Natural killer cell treated with Interleukin-12 subunit alpha and Interleukin-12 subunit beta and Interleukin-15 and Interleukin-18, amount 100 ng/mL, for 72 hours (primary cell): ENCODE measurements at regions not wholly inside any gene's neighbourhood (a gene's known extent, or its start where the extent isn't known, plus 50 kb on each side); places are given as distances from the start of the nearest gene placed in this dataset.

Source experiments
- ATAC-seq, 2 donors: fragments of 150-1000 bp; cut with Tn5 transposase in 1 of 2; sonication (Bioruptor Pico), chemical (Tn5 transposase) in 1 of 2; 2 replicates each; pipeline ENCODE4 v1.10.0; 2021
- DNase-seq: peaks from one replicate; pipeline ENCODE4 v3.0.0; 2022; ENCODE audit warnings: low spot score
- H3K27ac Mint-ChIP-seq, 2 donors: 1 replicate in 1 of 2; 2 replicates in 1 of 2; pipeline ENCODE4 v1.8.0; 2022; ENCODE audit warnings: mixed read lengths in 2 of 2, mild to moderate bottlenecking in 1 of 2, moderate library complexity in 1 of 2
- H3K27me3 Mint-ChIP-seq, 2 donors: 1 replicate in 1 of 2; 2 replicates in 1 of 2; pipeline ENCODE4 v1.8.0; 2022; ENCODE audit warnings: mixed read lengths in 2 of 2
- H3K36me3 Mint-ChIP-seq: one replicate; pipeline ENCODE4 v1.8.0; 2022; ENCODE audit warnings: mixed read lengths
- H3K4me1 Mint-ChIP-seq, 2 donors: 1 replicate in 1 of 2; 2 replicates in 1 of 2; pipeline ENCODE4 v1.8.0; 2022; ENCODE audit warnings: low read depth in 2 of 2, mixed read lengths in 2 of 2, mild to moderate bottlenecking in 1 of 2
- H3K4me3 Mint-ChIP-seq: one replicate; pipeline ENCODE4 v1.8.0; 2022; ENCODE audit warnings: mixed read lengths
- H3K9me3 Mint-ChIP-seq: 2 replicates; pipeline ENCODE4 v1.8.0; 2022; ENCODE audit warnings: mixed read lengths

GRCh38 chr2:198762441-198762840 is 695.3 kb downstream of the SATB2 start:
- Mint-ChIP-seq H3K4me1 (no peaks in the 10 kb centered on the region), H3K27ac (no peak overlapping the region), H3K27me3 (no peaks in the 10 kb centered on the region)

DNA sequence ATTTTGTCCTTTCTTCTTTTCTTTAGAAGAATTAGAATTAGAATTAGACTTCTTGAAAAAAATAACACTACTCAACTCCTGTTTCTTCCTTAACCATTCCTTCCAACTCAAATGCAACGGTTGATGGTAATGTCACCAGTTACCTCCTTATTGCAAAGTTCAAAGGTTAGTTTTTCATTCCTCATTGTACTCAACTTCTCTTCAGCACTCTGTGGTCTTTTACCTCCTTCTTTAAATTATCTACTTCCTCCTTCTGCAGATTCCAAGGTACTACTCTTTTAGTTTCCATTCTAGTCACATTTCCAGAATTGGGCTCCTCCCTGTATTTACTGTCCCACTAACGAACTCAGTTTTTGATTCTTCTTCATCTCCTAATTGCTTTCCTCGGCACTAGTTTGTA is 700.7 kb downstream of the SATB2 start:
- no peak for ATAC-seq
- H3K36me3 Mint-ChIP-seq = no peaks in the 10 kb centered on the region
- peaks cover 4% of the 10 kb centered on the region for H3K9me3 Mint-ChIP-seq
- H3K4me1 Mint-ChIP-seq = no peaks in the 10 kb centered on the region
- H3K4me3 Mint-ChIP-seq = no peak overlapping the region
- H3K27ac Mint-ChIP-seq = no peak overlapping the region
- no peaks in the 10 kb centered on the region for H3K27me3 Mint-ChIP-seq
- no peak for DNase-seq

More at GRCh38 chr2:198762441-198762840, 695.3 kb downstream of the SATB2 start:
- Mint-ChIP-seq H3K9me3 (no peaks in the 10 kb centered on the region), H3K4me3 (no peak overlapping the region), H3K36me3 (no peaks in the 10 kb centered on the region)
- ATAC-seq (no peak), DNase-seq (no peak)

- Mint-ChIP-seq H3K27ac (no peak overlapping the region), H3K4me1 (no peaks in the 10 kb centered on the region), H3K9me3 (peaks cover 4% of the 10 kb centered on the region), H3K36me3 (no peaks in the 10 kb centered on the region), H3K27me3 (no peaks in the 10 kb centered on the region), H3K4me3 (no peak overlapping the region)
- DNase-seq (no peak), ATAC-seq (no peak)
Measured at GRCh38 chr2:198756166-198756565, 701.6 kb downstream of the SATB2 start.

GRCh38 chr2:198753101-198753500 is 704.6 kb downstream of the SATB2 start:
- peaks cover 4% of the 10 kb centered on the region for H3K9me3 Mint-ChIP-seq
- H3K4me3 Mint-ChIP-seq = no peak overlapping the region
- DNase-seq (no peak), ATAC-seq (no peak)
- H3K27me3 Mint-ChIP-seq = no peaks in the 10 kb centered on the region
- no peaks in the 10 kb centered on the region for H3K4me1 Mint-ChIP-seq
- H3K27ac Mint-ChIP-seq = no peak overlapping the region
- H3K36me3 Mint-ChIP-seq = no peaks in the 10 kb centered on the region

GRCh38 chr2:198749364-198749763 is 708.4 kb downstream of the SATB2 start:
- DNase-seq = no peak
- no peaks in the 10 kb centered on the region for H3K36me3 Mint-ChIP-seq
- no peak overlapping the region for H3K27ac Mint-ChIP-seq
- H3K9me3 Mint-ChIP-seq = no peaks in the 10 kb centered on the region
- no peak for ATAC-seq
- no peaks in the 10 kb centered on the region for H3K4me1 Mint-ChIP-seq
- no peaks in the 10 kb centered on the region for H3K27me3 Mint-ChIP-seq
- no peak overlapping the region for H3K4me3 Mint-ChIP-seq

GRCh38 chr2:198731842-198732399 is 725.8 kb downstream of the SATB2 start:
- no peak overlapping the region for H3K4me3 Mint-ChIP-seq
- no peak for ATAC-seq
- H3K27ac Mint-ChIP-seq = no peak overlapping the region
- no peaks in the 10 kb centered on the region for H3K27me3 Mint-ChIP-seq
- no peaks in the 10 kb centered on the region for H3K36me3 Mint-ChIP-seq
- H3K9me3 Mint-ChIP-seq = peaks cover 16% of the 10 kb centered on the region
- DNase-seq = no peak
- no peaks in the 10 kb centered on the region for H3K4me1 Mint-ChIP-seq

DNA sequence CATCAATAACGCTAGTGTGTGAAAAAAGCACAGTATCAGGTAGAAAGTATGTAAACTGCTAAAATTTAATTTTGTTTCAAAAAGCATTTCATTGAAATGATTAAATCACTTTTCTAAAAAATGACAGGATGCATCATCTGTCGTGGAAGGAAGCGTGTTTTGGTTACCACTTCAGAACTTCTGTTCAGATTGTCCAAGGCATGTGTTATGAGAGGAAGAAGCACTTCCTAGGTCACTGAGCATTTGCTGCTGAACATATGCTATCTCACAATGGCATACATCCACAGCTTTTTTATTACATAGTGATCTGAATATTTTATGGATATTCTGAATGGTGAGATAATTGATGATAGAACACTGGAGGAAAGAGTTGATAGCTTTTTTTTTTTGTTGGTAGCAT is 737.5 kb downstream of the SATB2 start:
- peaks cover 6% of the 10 kb centered on the region for H3K9me3 Mint-ChIP-seq
- H3K36me3 Mint-ChIP-seq = no peaks in the 10 kb centered on the region
- no peaks in the 10 kb centered on the region for H3K4me1 Mint-ChIP-seq
- H3K27ac Mint-ChIP-seq = no peak overlapping the region
- DNase-seq (no peak), ATAC-seq (no peak)
- H3K27me3 Mint-ChIP-seq = no peaks in the 10 kb centered on the region
- no peak overlapping the region for H3K4me3 Mint-ChIP-seq

GRCh38 chr2:198717451-198717850 is 740.3 kb downstream of the SATB2 start:
- Mint-ChIP-seq H3K27ac (no peak overlapping the region), H3K27me3 (no peaks in the 10 kb centered on the region), H3K9me3 (no peaks in the 10 kb centered on the region), H3K4me1 (no peaks in the 10 kb centered on the region), H3K36me3 (no peaks in the 10 kb centered on the region), H3K4me3 (no peak overlapping the region)
- ATAC-seq (no peak), DNase-seq (no peak)

DNA sequence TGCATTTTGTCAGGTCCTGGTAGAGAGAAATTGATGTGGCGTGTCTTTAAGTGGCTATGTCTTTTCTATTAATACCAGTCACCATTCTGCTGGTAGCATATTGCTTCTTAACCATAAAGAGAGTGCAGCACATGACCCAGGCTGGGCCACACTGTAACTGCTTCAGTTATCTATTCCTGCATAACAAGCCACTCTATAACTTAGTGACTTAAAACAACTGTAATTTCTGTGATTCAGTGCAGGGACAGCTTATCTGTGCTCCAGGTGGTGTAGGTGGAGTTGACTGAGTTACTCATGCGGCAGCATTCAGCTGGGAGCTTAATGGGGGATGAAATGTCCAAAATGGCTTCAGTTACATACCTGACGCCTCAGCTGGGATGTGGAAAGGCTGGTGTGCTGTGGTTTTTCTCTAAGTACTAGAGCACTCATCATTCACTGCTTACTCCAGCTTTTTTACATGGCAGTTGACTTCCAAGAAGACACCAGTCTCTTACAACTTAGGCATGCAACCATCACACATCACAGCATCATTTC is 742.4 kb downstream of the SATB2 start:
- no peaks in the 10 kb centered on the region for H3K9me3 Mint-ChIP-seq
- H3K36me3 Mint-ChIP-seq = no peaks in the 10 kb centered on the region
- H3K27me3 Mint-ChIP-seq = no peaks in the 10 kb centered on the region
- H3K4me1 Mint-ChIP-seq = no peaks in the 10 kb centered on the region
- no peak for ATAC-seq
- no peak for DNase-seq
- H3K4me3 Mint-ChIP-seq = no peak overlapping the region
- no peak overlapping the region for H3K27ac Mint-ChIP-seq

GRCh38 chr2:198712485-198712884 is 745.3 kb downstream of the SATB2 start:
- H3K36me3 Mint-ChIP-seq = no peaks in the 10 kb centered on the region
- no peaks in the 10 kb centered on the region for H3K4me1 Mint-ChIP-seq

GRCh38 chr2:198711484-198711883 is 746.3 kb downstream of the SATB2 start:
- Mint-ChIP-seq H3K9me3 (peaks cover 6% of the 10 kb centered on the region), H3K27me3 (no peaks in the 10 kb centered on the region), H3K27ac (no peak overlapping the region), H3K36me3 (no peaks in the 10 kb centered on the region), H3K4me1 (no peaks in the 10 kb centered on the region), H3K4me3 (no peak overlapping the region)
- no peak for DNase-seq
- no peak for ATAC-seq

More at GRCh38 chr2:198712485-198712884, 745.3 kb downstream of the SATB2 start:
- ATAC-seq (no peak), DNase-seq (no peak)
- peaks cover 6% of the 10 kb centered on the region for H3K9me3 Mint-ChIP-seq
- no peak overlapping the region for H3K27ac Mint-ChIP-seq
- no peaks in the 10 kb centered on the region for H3K27me3 Mint-ChIP-seq
- H3K4me3 Mint-ChIP-seq = no peak overlapping the region

DNA sequence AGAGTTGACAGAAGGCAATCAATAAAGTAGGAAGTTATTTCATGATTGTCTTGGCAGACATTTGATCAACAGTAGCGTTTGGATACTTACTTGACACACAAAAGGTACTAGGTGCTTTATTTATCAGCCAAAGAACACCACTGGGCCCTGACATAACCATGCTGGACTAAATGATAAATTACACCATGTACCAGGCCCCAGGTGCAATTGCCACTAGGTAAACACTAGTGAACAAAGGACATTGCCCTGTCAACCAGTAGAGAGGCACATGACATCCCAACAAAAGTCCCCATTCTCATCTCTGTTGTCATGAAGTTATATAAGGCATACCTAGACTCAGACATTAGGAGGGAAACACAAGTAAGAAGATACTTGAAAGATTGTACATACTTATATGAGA is 747.2 kb downstream of the SATB2 start:
- Mint-ChIP-seq H3K9me3 (peaks cover 6% of the 10 kb centered on the region), H3K27ac (no peak overlapping the region), H3K36me3 (no peaks in the 10 kb centered on the region), H3K27me3 (no peaks in the 10 kb centered on the region), H3K4me3 (no peak overlapping the region), H3K4me1 (no peaks in the 10 kb centered on the region)
- ATAC-seq (no peak), DNase-seq (no peak)

GRCh38 chr2:198706476-198707082 is 751.2 kb downstream of the SATB2 start:
- Mint-ChIP-seq H3K36me3 (no peaks in the 10 kb centered on the region), H3K4me1 (no peaks in the 10 kb centered on the region), H3K4me3 (no peak overlapping the region), H3K27me3 (no peaks in the 10 kb centered on the region), H3K27ac (no peak overlapping the region), H3K9me3 (peaks cover 6% of the 10 kb centered on the region)
- DNase-seq (no peak), ATAC-seq (no peak)

DNA sequence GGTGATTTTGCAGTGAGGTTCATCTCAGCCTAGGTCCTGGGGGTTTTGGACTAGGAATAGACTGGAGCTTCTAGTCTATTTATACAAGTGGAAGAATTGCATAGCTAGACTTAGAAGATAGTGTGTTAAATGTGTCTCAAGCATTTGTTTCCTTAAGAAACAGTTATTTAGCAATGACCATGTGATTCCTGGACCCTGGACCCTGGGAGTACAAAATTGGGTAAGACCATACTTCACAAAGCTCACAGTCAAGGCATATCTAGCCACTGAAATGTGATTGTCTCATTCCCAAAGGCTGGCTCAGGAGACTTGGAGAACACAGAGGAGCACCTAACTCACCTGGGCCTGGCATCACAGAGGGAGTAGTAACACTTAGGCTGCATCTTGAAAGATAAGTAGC is 754.5 kb downstream of the SATB2 start:
- no peak overlapping the region for H3K27ac Mint-ChIP-seq

DNA sequence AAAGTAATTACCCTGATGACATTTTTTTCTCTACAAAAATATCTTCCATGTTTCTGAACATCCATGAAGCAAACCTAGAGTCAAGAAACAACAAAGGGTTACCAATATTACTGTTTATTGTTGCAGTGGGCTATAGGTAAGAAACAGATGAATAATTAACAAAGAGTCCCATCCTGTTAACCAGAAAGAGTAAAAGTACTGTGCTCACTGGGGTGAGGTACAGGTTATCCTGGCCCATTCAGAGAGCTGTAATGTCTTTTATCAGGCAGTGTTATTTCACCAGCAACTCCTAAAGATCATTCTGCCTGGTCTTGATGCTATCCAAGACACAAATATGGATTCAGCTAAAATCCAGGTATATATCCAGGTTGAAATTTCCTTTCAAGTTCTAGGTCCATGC is 754.9 kb downstream of the SATB2 start:
- Mint-ChIP-seq H3K27ac (no peak overlapping the region), H3K27me3 (no peaks in the 10 kb centered on the region), H3K4me3 (no peak overlapping the region), H3K4me1 (no peaks in the 10 kb centered on the region), H3K36me3 (no peaks in the 10 kb centered on the region), H3K9me3 (peaks cover 5% of the 10 kb centered on the region)
- DNase-seq = no peak
- no peak for ATAC-seq

More for the DNA sequence above, 754.5 kb downstream of the SATB2 start:
- no peak overlapping the region for H3K4me3 Mint-ChIP-seq
- peaks cover 3% of the 10 kb centered on the region for H3K9me3 Mint-ChIP-seq
- no peaks in the 10 kb centered on the region for H3K27me3 Mint-ChIP-seq
- H3K36me3 Mint-ChIP-seq = no peaks in the 10 kb centered on the region
- H3K4me1 Mint-ChIP-seq = no peaks in the 10 kb centered on the region
- ATAC-seq = no peak
- no peak for DNase-seq
